ENCODE measurements at regions not wholly inside any gene's neighbourhood (a gene's known extent, or its start where the extent isn't known, plus 50 kb on each side); places are given as distances from the start of the nearest gene placed in this dataset.
"Not testable (repeated sequence)": the region's sequence is repeated elsewhere in the genome, so short reads cannot be mapped to it uniquely, and the experiment has no call there.

- no peak for DNase-seq
Measured at GRCh38 chr14:66291756-66292155, 194.4 kb upstream of the CCDC196 start.

- DNase-seq, result no peak
Measured at GRCh38 chr14:66293533-66294105, 192.6 kb upstream of the CCDC196 start.

GRCh38 chr14:66295386-66295785, 190.8 kb upstream of the CCDC196 start:
- no peak for DNase-seq

- no peak for DNase-seq
Measured at GRCh38 chr14:66300886-66301285, 185.3 kb upstream of the CCDC196 start.

- DNase-seq, result no peak
Measured at GRCh38 chr14:66306101-66306500, 180.1 kb upstream of the CCDC196 start.

- DNase-seq, result no peak
Measured at GRCh38 chr14:66311058-66311457, 175.1 kb upstream of the CCDC196 start.

- no peak for DNase-seq
Measured at GRCh38 chr14:66311990-66312389, 174.2 kb upstream of the CCDC196 start.

GRCh38 chr14:66312451-66312850, 173.7 kb upstream of the CCDC196 start:
- DNase-seq, result no peak

- no peak for DNase-seq
Measured at GRCh38 chr14:66315098-66315497, 171.1 kb upstream of the CCDC196 start.

GRCh38 chr14:66315548-66315947, 170.6 kb upstream of the CCDC196 start:
- no peak for DNase-seq

- no peak for DNase-seq
Measured at GRCh38 chr14:66322564-66322963, 163.6 kb upstream of the CCDC196 start.

GRCh38 chr14:66330228-66330627, 155.9 kb upstream of the CCDC196 start:
- no peak for DNase-seq

GRCh38 chr14:66330916-66331315, 155.3 kb upstream of the CCDC196 start:
- no peak for DNase-seq

GRCh38 chr14:66333293-66333692, 152.9 kb upstream of the CCDC196 start:
- not testable (repeated sequence) for DNase-seq

GRCh38 chr14:66341239-66341638, 144.9 kb upstream of the CCDC196 start:
- DNase-seq, result no peak

- no peak for DNase-seq
Measured at GRCh38 chr14:66345986-66346385, 140.2 kb upstream of the CCDC196 start.

GRCh38 chr14:66351310-66351709, 134.9 kb upstream of the CCDC196 start:
- no peak for DNase-seq

- DNase-seq, result no peak
Measured at GRCh38 chr14:66359500-66359899, 126.7 kb upstream of the CCDC196 start.

GRCh38 chr14:66360366-66360926, 125.7 kb upstream of the CCDC196 start:
- DNase-seq, result no peak

GRCh38 chr14:66361013-66361412, 125.2 kb upstream of the CCDC196 start:
- no peak for DNase-seq

GRCh38 chr14:66365388-66365787, 120.8 kb upstream of the CCDC196 start:
- no peak for DNase-seq

- no peak for DNase-seq
Measured at GRCh38 chr14:66369157-66369697, 116.9 kb upstream of the CCDC196 start.

GRCh38 chr14:66371776-66372175, 114.4 kb upstream of the CCDC196 start:
- no peak for DNase-seq

- no peak for DNase-seq
Measured at GRCh38 chr14:66375046-66375964, 110.9 kb upstream of the CCDC196 start.
